Fibroblast of lung (primary cell): ENCODE measurements at regions not wholly inside any gene's neighbourhood (a gene's known extent, or its start where the extent isn't known, plus 50 kb on each side); places are given as distances from the start of the nearest gene placed in this dataset.

Experiments
- EZH2 ChIP-seq: IDR thresholded peaks from 2 replicates; pipeline ENCODE4 v1.5.1; 2012; ENCODE audit warnings: low read length, control low read depth, mild to moderate bottlenecking; ENCODE audit errors: missing control alignments
- TF ChIP-seq, protein P1 (sequence below), 2 donors: IDR thresholded peaks in 1 of 2; conservative IDR thresholded peaks in 1 of 2; 1 replicate in 1 of 2; 2 replicates in 1 of 2; pipeline ENCODE4 v1.5.1; 2011 to 2012; ENCODE audit warnings: low read length in 2 of 2, control low read depth in 1 of 2, inconsistent platforms in 1 of 2, low read depth in 1 of 2, mild to moderate bottlenecking in 1 of 2

DNA sequence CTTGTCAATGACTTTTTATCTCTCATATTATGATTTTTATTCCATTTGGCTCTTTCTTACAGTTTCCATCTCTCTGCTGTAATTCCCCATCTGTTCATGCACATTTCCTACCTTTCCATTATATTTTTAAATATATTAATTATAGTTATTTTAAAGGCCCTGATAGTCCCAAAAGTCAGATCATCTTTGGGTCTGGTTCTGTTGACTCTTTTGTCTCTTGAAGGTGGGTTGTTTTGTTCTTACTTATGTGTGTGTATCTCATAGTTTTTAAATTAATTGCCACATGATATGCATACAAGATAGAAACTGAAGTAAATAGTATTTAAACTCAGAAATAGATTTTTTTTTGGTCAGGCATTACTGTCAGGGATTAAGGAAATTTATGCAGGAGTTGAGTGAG lies 178.0 kb upstream of the AJAP1 start:
- TF ChIP-seq, protein P1, sequence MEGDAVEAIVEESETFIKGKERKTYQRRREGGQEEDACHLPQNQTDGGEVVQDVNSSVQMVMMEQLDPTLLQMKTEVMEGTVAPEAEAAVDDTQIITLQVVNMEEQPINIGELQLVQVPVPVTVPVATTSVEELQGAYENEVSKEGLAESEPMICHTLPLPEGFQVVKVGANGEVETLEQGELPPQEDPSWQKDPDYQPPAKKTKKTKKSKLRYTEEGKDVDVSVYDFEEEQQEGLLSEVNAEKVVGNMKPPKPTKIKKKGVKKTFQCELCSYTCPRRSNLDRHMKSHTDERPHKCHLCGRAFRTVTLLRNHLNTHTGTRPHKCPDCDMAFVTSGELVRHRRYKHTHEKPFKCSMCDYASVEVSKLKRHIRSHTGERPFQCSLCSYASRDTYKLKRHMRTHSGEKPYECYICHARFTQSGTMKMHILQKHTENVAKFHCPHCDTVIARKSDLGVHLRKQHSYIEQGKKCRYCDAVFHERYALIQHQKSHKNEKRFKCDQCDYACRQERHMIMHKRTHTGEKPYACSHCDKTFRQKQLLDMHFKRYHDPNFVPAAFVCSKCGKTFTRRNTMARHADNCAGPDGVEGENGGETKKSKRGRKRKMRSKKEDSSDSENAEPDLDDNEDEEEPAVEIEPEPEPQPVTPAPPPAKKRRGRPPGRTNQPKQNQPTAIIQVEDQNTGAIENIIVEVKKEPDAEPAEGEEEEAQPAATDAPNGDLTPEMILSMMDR (conservative IDR thresholded peaks at IDR 0.05 in 1 of 2, IDR thresholded peaks at IDR 0.05 in 1 of 2; ENCODE audit: low read depth in 1 of 2, low read length in 2 of 2) = no peak
- TF ChIP-seq EZH2 = no peak
